Stimulated activated CD8-positive, alpha-beta memory T cell treated with anti-CD3 and anti-CD28 coated beads, Interleukin-2, amount 100 ng/mL, for 48 hours (primary cell): ENCODE measurements at regions not wholly inside any gene's neighbourhood (a gene's known extent, or its start where the extent isn't known, plus 50 kb on each side); places are given as distances from the start of the nearest gene placed in this dataset.
"Not testable (repeated sequence)": the region's sequence is repeated elsewhere in the genome, so short reads cannot be mapped to it uniquely, and the experiment has no call there.

Source experiments
- DNase-seq, 2 donors: peaks; one replicate each; pipeline ENCODE4 v3.0.0-alpha.2; 2020; ENCODE audit warnings: low read depth in 2 of 2

DNA sequence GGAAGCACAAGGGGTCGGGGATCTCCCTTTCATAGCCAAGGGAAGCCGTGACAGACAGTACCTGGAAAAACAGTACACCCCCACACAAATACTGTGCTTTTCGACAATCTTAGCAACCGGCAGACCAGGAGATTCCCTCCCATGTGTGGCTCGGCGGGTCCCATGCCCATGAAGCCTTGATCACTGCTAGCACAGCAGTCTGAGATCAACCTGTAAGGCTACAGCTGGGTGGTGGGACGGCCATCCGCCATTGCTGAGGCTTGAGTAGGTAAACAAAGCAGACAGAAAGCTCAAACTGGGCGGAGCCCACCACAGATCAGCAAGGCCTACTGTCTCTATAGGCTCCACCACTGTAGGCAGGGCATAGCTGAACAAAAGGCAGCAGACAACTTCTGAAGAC lies 180.2 kb upstream of the SOX6 start:
- DNase-seq: no peak

DNA sequence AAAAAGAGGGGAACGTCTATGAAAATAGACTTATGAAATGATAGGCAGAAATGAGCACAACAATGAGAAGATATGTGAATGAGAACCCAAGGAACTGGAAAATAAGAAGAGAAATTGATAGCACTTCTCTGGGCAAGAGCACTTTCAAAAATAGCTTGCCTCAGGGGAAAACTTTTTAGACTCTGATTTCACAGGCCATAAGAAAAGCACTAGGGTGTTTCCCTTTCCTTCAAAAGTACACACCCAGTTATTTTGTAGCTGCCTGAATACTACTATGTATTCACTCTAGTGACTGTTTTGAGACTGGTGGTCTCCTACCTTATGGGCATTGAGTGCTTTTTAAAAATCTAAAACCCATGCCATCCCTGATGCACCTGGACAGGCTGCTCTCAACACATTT lies 172.3 kb upstream of the SOX6 start:
- no peak for DNase-seq

DNA sequence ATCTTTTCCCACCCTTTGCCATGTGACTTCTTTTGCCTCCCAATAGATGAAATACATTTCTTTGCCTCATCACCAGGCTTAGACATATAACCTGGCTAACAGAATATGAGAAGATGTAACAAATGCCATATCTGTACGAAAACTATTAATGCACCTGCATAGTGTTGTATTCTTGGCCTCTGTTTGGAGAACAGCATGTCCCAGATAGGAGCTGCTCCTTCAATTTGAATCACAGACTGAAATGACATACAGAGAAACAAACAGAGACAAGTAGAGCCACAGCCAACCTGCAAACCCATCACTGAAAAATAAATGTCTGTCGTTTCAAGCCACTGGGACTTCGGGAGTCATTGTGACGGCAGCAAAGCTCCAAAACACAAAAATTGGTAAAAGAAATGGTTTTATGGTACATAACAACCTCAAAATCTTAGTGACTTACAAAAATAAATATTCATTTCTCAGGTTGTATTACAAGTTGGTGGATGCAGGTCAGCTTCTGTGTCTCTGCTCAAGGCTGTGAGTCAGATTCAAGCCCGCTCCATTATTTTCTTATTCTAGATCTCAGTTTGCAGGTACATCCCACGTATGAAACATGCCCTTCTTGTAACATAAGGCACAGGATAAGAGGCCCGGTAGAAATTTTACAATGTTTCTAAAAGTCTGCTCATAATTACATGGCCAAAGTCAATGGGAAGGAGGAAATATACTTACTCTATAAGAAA lies 171.3 kb upstream of the SOX6 start:
- DNase-seq: no peak

DNA sequence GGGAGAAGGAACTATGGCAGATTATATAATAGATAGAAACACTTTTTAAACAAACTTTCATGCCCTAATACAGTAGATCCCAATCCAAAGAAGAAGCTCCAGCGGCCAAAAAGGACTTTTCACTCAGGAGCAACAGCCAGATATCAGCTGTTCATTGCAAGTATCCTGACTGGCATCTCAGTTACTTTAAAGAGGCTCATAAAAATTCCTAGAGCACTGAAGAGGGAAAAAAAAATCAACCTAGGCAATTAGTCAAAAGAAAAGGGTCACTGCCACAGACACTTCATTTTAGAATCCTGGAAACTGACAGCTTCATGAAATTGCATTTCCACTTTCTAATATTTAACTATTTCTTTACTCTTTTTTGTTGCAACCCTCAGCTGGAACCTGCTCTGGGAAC lies 170.6 kb upstream of the SOX6 start:
- DNase-seq: no peak

DNA sequence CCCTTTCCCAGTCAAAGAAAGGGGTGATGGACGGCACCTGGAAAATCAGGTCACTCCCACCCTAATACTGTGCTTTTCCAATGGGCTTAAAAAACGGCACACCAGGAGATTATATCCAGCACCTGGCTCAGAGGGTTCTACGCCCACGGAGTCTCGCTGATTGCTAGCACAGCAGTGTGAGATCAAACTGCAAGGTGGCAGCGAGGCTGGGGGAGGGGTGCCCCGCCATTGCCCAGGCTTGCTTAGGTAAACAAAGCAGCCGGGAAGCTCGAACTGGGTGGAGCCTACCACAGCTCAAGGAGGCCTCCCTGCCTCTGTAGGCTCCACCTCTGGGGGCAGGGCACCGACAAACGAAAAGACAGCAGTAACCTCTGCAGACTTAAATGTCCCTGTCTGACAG lies 164.4 kb upstream of the SOX6 start:
- not testable (repeated sequence) for DNase-seq

DNA sequence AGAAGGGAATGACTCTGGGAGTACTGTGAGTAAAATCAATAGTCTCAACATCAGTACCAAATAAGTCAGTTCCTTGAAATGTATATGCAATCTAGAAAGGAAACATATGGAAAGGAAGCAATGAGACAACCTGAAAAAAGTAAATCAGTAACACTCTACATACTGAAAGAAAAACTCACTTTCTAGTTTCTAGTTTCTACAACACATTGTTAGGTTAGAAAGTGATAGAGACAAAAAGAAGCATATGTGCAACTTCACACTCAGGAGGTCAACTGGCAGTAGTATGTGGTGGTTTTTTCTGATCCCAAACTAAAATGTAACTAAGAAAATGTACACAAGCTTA lies 156.5 kb upstream of the SOX6 start:
- DNase-seq: no peak

DNA sequence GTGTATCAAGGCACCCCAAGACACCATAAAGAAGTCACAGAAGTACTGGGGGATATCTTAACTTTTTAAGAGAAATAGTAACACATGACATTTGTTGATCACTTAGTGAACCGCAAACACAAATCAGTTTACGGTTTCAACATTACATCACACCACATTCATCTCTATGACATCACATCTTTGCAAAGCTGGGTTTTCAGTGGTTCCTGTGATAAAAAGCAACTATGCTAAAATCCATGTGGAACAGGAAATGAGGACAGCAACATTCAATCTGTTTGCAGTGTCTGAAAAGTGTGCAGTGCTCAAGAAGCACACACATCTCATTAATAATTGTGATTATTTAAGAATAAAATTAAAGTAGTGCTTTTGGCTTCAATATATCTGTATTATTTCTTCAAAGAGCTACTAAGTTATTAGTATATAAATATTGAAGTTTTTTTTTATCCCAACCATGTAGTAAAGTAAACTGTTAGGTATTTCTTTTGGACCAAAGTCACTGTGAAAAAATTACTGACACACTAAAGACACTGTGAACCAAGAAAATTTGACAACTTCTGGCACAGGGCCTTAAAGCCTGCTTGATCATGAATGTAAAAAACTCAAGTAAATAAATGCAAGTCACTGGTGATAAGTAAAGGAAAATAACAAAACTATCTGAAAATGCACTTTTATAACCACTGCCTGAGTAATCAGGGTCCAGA lies 156.0 kb upstream of the SOX6 start:
- DNase-seq: no peak

DNA sequence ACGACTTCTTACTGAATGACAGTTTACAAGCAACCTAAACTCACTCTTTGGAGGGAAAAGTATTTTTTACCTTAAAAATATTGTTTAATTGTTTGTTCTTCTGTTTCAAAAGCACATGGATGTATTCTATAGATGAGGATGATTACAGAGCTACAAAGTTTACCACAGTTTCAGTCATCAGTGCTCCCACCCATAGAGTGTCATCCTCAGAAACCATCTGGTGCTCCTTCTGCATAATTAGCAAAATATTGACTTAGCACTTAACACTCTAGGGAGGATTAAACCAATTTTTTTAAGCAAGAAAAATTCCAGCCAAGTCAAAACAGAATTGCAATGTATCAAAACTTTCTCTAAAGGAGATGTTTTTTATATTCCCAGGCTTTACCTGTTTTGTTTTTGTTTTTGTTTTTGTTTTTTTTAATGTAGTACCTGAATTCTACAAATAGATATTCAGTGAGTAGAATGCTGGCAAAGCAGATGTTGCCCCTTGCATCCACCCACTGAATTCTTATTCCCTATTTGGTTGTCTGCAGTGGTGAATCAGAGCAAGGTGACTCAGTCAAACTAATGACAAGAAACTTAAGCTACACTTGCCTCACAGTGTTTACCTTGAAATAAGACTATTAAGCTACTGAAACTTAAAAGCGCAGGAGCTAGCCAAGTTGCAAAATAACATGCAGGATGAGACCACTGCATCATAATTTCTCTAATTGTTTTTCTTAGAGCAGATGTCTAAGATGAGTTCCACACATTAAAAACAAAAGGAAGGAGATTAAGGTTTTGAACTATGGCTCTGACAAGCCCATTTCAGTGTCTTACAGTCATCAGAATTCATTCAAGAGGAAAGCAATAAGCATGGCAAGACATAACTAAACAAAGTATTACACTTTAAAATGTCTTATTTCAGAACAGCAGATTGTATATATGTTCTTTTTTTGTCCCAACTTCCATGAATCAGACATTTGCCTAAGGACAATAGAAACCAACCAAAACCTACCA lies 155.1 kb upstream of the SOX6 start:
- DNase-seq: no peak

DNA sequence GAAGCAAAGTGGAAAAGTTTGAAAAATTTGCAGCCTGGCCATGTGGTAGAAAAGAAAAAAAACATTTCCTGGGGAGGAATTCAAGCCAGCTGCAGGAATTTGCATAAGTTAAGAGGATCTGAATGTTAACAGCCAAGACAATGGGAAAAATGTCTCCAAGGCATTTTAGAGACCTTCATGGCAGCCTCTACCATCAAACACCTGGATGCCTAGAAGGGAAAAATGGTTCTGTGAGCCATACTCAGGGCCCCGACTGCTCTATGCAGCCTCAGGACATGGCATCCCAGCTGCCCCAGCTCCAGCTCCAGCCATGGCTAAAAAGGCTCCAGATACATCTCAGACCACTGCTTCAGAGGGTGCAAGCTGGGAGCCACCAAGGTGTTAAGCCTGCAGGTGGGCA lies 149.1 kb upstream of the SOX6 start:
- DNase-seq: no peak

DNA sequence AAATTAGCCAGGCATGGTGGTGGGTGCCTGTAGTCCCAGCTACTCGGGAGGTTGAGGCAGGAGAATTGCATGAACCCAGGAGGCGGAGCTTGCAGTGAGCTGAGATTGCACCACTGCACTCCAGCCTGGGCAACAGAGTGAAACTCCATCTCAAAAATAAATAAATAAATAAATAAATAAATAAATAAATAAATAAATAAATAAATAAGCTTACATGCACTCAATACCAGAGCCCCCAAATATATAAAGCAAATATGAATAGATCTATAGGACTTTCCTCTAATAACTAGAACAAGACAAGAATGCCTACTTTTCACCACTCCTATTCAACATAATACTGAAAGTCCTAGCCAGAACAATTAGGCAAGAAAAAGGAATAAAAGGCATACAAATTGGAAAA lies 147.5 kb upstream of the SOX6 start:
- not testable (repeated sequence) for DNase-seq

DNA sequence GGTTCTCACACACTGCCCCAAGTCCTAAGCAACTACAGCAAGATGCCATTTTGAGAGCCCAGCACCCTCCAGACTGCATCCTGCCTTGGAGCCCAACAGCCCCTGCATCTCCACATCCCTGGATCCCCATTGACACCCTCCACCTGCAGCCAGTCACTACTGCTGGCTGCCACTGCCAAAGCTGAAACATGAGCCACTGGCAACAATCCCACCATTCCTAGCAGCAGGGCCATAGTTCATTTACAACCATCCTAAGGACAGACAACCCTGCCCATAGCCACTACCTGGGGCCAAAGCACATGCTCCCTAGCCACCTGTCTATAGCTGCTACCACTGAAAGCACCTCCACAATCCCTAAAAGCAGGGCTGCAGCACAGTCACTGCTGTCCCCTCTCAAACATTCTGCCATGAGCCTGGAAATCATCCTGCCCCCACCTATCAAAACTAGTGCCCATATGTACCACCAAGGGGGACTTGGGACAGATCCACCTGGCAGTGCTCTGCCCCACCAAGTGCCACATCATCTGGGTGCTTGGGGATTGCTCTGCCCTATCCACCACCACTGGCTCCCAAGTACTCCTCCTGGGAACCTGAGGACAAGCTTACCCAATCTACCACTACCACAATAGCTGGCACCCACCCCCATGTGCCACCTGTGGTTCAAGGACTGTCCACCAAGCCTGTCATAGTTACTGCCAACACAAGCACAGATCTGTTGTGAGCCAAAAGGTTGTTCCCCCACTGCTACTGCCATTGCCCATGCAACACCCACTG lies 138.8 kb upstream of the SOX6 start:
- DNase-seq: no peak

DNA sequence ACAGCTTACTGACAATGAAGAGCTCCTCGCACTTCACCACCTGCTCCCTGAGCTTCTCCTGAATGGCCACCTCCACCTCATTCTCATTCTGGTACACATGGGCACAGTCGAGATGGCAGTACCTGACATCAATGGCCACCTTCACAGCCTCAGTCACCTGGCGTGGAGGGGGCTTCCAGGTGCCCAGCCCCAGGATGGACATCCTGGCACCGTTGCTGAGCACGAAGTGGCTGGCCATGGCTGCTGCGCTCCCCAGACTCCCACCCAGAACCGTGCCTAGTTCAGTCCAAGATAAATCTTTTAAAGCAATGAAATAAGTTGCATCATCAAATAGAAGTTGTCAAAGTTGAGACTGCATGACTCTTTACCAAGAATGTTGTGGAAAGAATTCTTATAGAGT lies 128.1 kb upstream of the SOX6 start:
- DNase-seq: no peak

DNA sequence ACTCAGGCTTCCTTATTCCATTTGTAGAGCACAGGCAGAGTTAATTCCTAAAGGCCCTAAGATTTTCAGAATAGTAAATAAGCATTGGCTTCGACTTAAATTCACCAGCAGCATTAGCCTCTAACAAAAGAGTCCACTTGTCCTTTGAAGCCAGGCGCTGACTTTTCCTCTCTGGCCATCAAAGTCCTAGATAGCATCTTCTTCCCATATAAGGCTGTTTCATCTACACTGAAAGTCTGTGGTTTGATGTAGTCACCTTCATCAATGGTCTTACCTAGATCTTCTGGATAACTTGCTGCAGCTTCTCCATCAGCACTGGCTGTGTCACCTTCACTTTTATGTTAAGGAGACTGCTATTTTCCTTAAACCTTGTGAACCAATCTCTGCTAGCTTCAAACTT lies 118.3 kb upstream of the SOX6 start:
- DNase-seq: no peak

DNA sequence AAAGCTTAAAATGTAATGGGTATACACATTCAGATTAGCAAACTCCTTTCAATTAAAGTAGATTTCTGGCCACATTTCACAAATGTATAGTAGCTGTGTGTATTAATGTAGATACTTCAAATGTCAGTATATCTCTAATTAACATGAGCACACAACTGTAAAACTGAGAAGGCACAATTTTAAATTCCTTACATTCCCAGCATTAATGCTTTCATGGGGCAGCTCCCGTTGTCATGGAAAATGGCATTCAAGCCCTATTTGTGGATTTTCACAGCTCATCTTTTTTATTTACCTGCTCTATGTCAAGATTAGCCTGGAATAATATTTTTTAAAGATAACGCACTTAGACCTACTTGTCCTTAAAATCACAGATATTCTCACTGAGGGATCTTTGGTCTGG lies 113.6 kb upstream of the SOX6 start:
- DNase-seq: no peak

DNA sequence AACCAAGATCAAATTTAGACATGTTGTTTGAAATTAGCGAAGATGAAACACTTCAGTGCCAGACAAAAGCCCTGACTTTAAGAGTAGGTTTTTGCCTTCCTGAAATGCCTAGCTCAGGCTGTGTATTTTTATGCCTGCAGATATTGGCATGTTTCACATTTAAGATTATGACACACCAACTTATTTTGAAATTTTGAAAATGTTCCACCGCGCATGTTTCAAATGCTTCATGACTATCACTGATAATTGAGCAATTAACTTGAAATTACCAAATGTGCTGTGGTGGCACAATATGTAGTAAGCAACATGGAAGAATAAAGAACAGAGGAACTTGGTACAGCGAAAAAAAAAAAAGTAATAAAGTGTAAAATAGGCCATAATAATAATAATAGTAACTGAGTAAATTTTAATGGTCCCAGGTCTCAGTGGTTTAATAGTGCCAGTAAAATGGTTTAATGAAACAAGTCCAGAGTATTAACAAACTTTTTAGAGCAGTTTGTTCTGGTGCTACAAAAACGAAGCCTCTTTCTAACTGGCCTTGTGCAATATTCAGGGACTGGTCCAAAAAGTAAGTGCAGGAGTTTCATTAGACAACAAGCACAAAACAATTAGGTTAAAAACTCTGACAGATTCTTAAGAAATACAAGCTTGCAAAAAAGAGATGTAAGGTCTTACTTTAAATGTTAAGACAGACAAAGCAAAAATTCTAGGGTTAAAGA lies 112.5 kb upstream of the SOX6 start:
- no peak for DNase-seq

DNA sequence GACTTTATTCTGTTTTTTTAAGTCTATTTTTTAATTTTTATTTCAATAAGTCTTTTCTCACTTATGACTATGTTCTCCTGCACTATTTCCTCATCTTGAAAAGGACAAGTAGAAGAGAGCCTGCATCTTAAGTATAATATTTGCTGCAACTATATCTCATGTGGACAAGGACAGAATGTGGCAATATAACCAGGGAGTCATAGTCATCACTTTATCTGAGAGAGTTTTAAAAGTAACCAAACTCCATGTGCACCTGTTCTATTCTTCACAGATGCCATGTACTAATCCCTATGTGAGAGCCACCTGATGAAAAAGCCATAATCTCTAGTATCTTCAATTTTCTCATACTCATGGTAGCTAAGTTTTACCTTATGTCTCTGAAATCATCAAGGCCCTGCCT lies 104.2 kb upstream of the SOX6 start:
- DNase-seq: no peak

DNA sequence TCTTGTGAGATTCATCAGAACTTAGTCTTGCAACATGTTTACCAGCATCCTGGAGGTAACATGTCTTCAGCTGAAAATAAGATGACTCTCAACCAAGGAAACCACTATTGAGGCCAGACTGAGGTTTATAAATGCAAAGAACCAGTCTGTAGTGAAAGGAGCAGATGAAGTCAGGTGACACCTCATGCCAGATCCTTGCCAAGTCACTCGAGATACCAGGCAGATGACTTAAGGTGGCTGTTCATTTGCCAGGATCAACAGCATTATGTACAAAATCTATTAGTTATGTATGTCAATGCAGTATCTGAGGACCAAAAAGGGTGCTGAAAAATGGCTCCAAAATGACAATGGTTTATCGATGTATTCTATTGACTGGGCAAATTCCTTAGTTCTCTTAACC lies 100.0 kb upstream of the SOX6 start:
- no peak for DNase-seq

DNA sequence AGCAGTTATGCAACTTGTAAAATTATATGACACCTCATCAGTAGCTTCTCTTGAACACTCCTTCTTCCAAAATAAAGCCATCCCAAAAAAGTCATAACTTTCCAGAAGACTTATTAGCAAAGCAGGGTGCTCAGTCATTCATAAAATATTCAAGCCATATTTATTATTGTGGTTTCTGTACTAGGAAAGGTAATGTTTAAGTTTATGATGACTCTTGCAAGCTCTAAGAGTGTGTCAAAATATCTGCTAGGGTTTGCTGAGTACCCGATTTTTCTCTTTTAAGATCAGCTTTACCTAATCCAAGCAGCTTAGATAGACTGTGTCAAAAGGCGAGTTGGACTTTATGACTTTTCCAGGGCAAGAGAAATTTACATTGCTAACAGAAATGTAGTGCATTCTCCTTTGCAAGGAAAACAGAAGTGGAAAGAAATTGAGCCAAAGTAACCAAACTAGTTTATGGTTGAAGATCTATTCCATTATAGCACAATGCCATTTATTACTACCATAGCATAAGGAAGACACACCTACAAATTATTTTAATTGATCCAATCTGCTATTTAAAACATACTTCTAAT lies 98.0 kb upstream of the SOX6 start:
- no peak for DNase-seq

DNA sequence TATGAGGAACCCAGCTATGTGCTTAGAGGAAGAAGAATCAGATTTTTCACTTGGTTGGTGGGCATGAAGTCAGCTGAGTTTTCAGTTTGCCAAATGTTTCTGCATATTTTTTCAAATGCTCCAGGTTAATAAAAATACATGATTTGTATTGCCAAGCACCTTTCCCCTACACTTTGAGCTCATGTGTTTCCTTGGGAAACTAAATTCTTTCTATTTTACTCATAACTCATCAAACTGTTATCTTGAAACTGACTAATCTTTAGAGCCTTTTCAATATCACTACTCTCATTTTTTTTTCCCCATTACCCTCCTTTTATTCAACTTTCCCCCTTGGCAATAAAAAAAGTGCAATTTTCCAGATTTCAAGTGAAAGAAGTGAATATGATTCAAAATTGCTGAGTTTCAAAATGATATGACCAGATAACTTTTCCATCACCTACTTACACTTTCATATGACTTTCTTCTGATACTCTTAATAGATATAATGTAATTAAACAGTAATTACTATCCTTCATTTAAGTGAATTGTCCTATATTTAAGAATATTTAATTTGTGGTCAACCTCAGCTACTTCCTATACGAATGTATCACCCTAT lies 91.9 kb upstream of the SOX6 start:
- DNase-seq: no peak

DNA sequence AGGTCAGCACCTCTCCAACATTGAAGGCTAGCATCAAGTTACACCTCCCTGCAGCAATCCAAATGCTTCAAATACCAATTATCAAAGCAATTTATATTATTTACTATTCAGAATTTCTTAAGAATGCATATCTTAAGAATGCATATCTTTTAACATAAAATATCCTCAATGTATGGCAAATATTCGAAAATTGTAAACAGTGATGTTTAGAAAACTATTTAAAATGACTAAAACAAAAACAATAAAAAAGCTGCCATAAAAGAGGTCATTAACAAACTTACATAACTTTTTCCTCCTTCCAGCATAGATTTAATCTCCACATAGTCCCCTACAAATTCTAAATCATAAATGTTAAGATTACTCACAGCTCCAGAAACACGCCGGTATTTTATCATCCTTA lies 85.1 kb upstream of the SOX6 start:
- DNase-seq: no peak
